ENCODE measurements at regions not wholly inside any gene's neighbourhood (a gene's known extent, or its start where the extent isn't known, plus 50 kb on each side); places are given as distances from the start of the nearest gene placed in this dataset.

DNA sequence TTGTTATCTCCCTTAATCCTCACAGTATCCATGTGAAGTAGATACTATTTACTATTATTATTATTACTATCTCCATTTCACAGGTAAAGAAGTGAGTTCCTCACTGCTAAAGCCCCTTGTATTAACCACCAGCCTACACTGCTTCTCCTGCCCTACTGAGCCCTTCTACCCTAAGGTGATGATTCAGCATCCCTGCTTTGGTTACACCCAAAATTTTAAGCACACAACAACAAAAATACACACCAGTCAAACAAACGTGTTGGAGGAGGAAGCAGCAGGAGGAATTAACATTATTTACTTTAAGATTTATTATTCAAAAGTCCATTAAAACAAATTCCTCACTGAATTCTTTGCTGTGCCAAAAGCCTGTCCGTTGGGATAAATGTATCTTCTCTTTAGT is 370.2 kb upstream of the BRINP1 start:
- H3K4me1 ChIP-seq (ENCODE audit: control insufficient read depth in 2 of 2, insufficient read depth in 2 of 2, low read length in 1 of 2) = no peaks in the 10 kb centered on the region
- no peak overlapping the region for H3K4me3 ChIP-seq (ENCODE audit: low read depth in 1 of 2, low read length in 2 of 2)
- 18 to 25% methylated on average over 2 of the region's 2 CpGs for WGBS, 2 donors
- no peaks in the 10 kb centered on the region for H3K36me3 ChIP-seq (ENCODE audit: control insufficient read depth in 2 of 2, insufficient read depth in 2 of 2, low read length in 1 of 2)
- H3K9me3 ChIP-seq (ENCODE audit: control insufficient read depth in 2 of 2, insufficient read depth in 1 of 2, low read depth in 1 of 2, low read length in 1 of 2) = no peaks in the 10 kb centered on the region
- H3K27ac ChIP-seq (ENCODE audit: low read depth in 2 of 2, low read length in 1 of 2) = no peak overlapping the region
- no peaks in the 10 kb centered on the region for H3K27me3 ChIP-seq (ENCODE audit: control insufficient read depth in 1 of 2, insufficient read depth in 2 of 2, low read length in 2 of 2)

DNA sequence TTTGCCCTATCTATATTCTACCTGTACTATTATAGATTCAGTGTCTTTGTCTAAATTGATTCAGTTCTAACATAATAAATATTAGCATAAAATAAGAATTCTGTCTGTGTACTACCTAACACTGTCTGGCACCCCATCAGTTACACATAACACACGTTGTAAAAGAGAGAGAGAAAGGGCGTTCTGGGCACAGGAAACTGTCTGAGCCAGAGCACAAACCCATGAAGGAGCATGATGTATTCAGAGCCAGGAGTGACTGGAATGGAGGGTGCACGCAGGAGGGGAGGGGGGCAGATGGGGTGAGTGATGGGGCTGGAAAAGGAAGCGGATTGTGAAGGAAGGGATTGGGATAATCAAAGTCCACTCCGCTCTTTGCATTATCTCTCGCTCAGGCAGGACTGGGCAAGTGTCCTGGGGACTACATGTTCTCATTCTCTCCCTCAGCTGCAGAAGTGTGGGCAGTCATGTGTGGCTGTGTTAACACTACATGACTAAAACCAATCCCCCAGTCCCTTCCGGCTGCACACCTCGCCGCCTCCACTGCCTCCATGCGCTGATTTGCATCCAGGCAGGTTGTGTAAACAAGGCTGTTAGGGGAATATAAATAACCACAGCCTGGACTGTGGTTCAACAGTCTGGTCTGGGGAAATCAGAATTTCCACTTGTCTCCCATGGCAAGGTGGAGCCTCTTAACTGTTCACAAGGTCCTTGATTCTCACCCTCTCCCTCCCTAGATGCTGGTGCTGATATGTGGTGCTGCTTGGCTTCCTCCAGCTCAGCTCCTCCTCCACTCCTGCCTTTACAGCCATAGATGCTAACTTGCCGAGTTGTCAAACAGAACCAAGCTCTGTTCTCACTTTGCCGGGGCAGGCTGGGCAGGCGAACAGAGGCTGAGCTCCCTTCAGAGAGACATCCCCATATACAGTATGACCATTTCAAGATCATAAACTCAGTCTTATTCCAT is 367.5 kb upstream of the BRINP1 start:
- Histone ChIP-seq H3K4me1 (ENCODE audit: control insufficient read depth in 2 of 2, insufficient read depth in 2 of 2, low read length in 1 of 2) (no peaks in the 10 kb centered on the region), H3K27me3 (ENCODE audit: control insufficient read depth in 1 of 2, insufficient read depth in 2 of 2, low read length in 2 of 2) (no peaks in the 10 kb centered on the region), H3K4me3 (ENCODE audit: low read depth in 1 of 2, low read length in 2 of 2) (no peak overlapping the region), H3K27ac (ENCODE audit: low read depth in 2 of 2, low read length in 1 of 2) (no peak overlapping the region), H3K36me3 (ENCODE audit: control insufficient read depth in 2 of 2, insufficient read depth in 2 of 2, low read length in 1 of 2) (no peaks in the 10 kb centered on the region), H3K9me3 (ENCODE audit: control insufficient read depth in 2 of 2, insufficient read depth in 1 of 2, low read depth in 1 of 2, low read length in 1 of 2) (no peaks in the 10 kb centered on the region)
- 49 to 54% methylated on average over 13 of the region's 13 CpGs for WGBS, 2 donors

DNA sequence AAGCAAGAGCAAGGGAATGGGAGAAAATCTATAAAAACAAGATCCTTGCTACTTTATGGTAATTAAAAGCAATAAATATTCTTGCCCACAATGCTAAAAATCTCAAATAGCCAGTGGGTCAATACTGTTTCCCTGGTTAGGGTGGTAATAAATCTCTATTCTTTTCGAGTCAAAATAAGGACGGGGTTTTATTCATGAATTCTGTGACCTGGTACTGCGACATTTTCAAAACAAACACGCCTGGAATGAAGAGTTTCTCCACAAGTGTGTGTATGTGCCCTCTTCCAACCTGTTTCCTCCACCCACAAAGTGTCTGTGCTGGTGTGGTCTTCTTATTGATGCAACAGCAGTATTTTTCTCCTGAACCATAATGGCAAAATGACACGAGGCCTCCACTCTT is 358.8 kb upstream of the BRINP1 start:
- Histone ChIP-seq H3K4me3 (ENCODE audit: low read depth in 1 of 2, low read length in 2 of 2) (no peak overlapping the region), H3K36me3 (ENCODE audit: control insufficient read depth in 2 of 2, insufficient read depth in 2 of 2, low read length in 1 of 2) (no peaks in the 10 kb centered on the region), H3K4me1 (ENCODE audit: control insufficient read depth in 2 of 2, insufficient read depth in 2 of 2, low read length in 1 of 2) (no peaks in the 10 kb centered on the region), H3K9me3 (ENCODE audit: control insufficient read depth in 2 of 2, insufficient read depth in 1 of 2, low read depth in 1 of 2, low read length in 1 of 2) (no peaks in the 10 kb centered on the region), H3K27me3 (ENCODE audit: control insufficient read depth in 1 of 2, insufficient read depth in 2 of 2, low read length in 2 of 2) (no peaks in the 10 kb centered on the region), H3K27ac (ENCODE audit: low read depth in 2 of 2, low read length in 1 of 2) (no peak overlapping the region)
- WGBS, 2 donors = 63 to 65% methylated on average over 5 of the region's 5 CpGs

DNA sequence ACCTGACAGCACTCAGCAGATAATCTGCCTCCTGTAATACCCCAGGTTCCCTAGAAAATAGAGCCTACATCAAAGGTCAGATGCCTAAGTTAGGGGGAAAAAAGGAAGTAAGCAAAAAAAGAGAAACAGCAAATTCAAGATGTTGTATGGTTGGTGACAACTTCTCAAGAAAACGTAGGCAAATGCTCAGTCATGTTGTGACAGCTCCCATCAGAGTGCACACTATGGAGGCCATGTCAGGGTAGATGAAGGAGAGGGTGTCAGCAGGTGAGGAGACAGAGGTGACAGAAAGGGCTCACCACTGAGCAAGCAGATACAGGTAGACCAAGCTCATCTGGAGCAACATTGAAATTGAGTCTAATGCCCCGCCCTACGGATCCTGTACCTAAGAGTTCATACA is 356.8 kb upstream of the BRINP1 start:
- WGBS, 2 donors = 70 to 78% methylated on average over 3 of the region's 3 CpGs
- H3K27me3 ChIP-seq (ENCODE audit: control insufficient read depth in 1 of 2, insufficient read depth in 2 of 2, low read length in 2 of 2) = no peaks in the 10 kb centered on the region
- no peak overlapping the region for H3K27ac ChIP-seq (ENCODE audit: low read depth in 2 of 2, low read length in 1 of 2)
- no peaks in the 10 kb centered on the region for H3K9me3 ChIP-seq (ENCODE audit: control insufficient read depth in 2 of 2, insufficient read depth in 1 of 2, low read depth in 1 of 2, low read length in 1 of 2)
- H3K36me3 ChIP-seq (ENCODE audit: control insufficient read depth in 2 of 2, insufficient read depth in 2 of 2, low read length in 1 of 2) = no peaks in the 10 kb centered on the region
- no peaks in the 10 kb centered on the region for H3K4me1 ChIP-seq (ENCODE audit: control insufficient read depth in 2 of 2, insufficient read depth in 2 of 2, low read length in 1 of 2)
- H3K4me3 ChIP-seq (ENCODE audit: low read depth in 1 of 2, low read length in 2 of 2) = no peak overlapping the region

DNA sequence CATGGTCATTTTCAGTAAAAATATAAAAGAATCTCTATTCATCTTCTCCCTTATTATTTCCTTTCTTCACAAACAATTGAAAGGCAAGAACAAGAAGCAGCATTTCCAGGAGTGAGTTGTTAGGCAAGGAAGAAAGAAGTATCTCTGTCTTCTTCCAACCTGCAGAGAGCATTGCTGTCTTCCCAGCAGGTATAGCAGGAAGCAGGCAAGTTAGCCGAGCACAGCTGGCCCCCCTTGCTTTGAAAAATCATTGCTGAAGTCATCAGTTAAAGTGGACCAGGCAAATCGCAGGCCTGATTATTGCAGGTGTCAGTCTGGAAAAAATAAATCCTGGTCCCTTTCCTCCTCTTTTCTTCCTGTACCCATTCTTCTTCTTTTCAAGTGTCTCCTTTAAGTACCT is 353.1 kb upstream of the BRINP1 start:
- Histone ChIP-seq H3K9me3 (ENCODE audit: control insufficient read depth in 2 of 2, insufficient read depth in 1 of 2, low read depth in 1 of 2, low read length in 1 of 2) (no peaks in the 10 kb centered on the region), H3K4me3 (ENCODE audit: low read depth in 1 of 2, low read length in 2 of 2) (no peak overlapping the region), H3K36me3 (ENCODE audit: control insufficient read depth in 2 of 2, insufficient read depth in 2 of 2, low read length in 1 of 2) (no peaks in the 10 kb centered on the region), H3K27me3 (ENCODE audit: control insufficient read depth in 1 of 2, insufficient read depth in 2 of 2, low read length in 2 of 2) (no peaks in the 10 kb centered on the region), H3K4me1 (ENCODE audit: control insufficient read depth in 2 of 2, insufficient read depth in 2 of 2, low read length in 1 of 2) (no peaks in the 10 kb centered on the region), H3K27ac (ENCODE audit: low read depth in 2 of 2, low read length in 1 of 2) (no peak overlapping the region)
- WGBS, 2 donors = 40 to 48% methylated on average over 2 of the region's 2 CpGs

DNA sequence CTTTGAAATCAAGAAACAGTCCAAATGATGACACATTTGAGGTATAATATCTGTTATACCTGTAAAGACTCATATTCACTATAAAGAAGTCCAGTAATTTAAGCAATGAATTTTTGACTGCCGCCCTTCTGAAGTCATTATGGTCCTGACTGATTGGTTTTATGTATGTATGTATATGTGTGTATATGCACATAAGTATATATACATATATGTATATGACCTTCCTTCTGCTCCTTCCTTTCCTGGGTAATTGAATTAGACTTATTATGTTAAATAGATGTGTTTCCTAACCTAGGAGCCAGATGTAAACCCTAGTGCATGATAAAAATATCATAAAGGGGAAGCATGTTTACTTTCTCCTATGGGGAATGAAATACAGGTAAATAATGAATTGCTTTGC is 343.1 kb upstream of the BRINP1 start:
- Histone ChIP-seq H3K9me3 (ENCODE audit: control insufficient read depth in 2 of 2, insufficient read depth in 1 of 2, low read depth in 1 of 2, low read length in 1 of 2) (no peaks in the 10 kb centered on the region), H3K27ac (ENCODE audit: low read depth in 2 of 2, low read length in 1 of 2) (no peak overlapping the region), H3K4me1 (ENCODE audit: control insufficient read depth in 2 of 2, insufficient read depth in 2 of 2, low read length in 1 of 2) (no peaks in the 10 kb centered on the region), H3K27me3 (ENCODE audit: control insufficient read depth in 1 of 2, insufficient read depth in 2 of 2, low read length in 2 of 2) (no peaks in the 10 kb centered on the region), H3K4me3 (ENCODE audit: low read depth in 1 of 2, low read length in 2 of 2) (no peak overlapping the region), H3K36me3 (ENCODE audit: control insufficient read depth in 2 of 2, insufficient read depth in 2 of 2, low read length in 1 of 2) (no peaks in the 10 kb centered on the region)
- 72 to 91% methylated on average over 1 of the region's 1 CpG for WGBS, 2 donors

DNA sequence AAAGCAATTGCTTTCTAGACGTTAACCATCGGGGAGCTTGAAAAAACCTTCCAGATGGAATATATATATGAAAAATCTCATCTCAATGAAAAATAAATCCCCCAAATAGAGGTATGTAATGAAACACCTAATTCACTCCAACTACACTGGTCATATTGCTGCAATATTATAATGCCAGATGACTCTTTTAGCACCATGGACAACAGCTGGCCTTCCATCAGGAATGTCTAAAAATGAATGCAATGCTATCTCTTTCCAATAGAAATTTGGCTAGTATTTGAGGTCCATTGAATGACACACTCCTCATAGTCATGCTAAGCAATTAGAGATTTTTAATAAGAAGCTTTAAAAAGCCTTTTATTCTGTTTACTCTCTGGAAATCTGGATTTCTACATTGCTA is 340.2 kb upstream of the BRINP1 start:
- WGBS, 2 donors = 84 to 91% methylated on average over 2 of the region's 2 CpGs
- Histone ChIP-seq H3K9me3 (ENCODE audit: control insufficient read depth in 2 of 2, insufficient read depth in 1 of 2, low read depth in 1 of 2, low read length in 1 of 2) (no peaks in the 10 kb centered on the region), H3K27ac (ENCODE audit: low read depth in 2 of 2, low read length in 1 of 2) (no peak overlapping the region), H3K36me3 (ENCODE audit: control insufficient read depth in 2 of 2, insufficient read depth in 2 of 2, low read length in 1 of 2) (no peaks in the 10 kb centered on the region), H3K4me1 (ENCODE audit: control insufficient read depth in 2 of 2, insufficient read depth in 2 of 2, low read length in 1 of 2) (no peaks in the 10 kb centered on the region), H3K27me3 (ENCODE audit: control insufficient read depth in 1 of 2, insufficient read depth in 2 of 2, low read length in 2 of 2) (no peaks in the 10 kb centered on the region), H3K4me3 (ENCODE audit: low read depth in 1 of 2, low read length in 2 of 2) (no peak overlapping the region)

DNA sequence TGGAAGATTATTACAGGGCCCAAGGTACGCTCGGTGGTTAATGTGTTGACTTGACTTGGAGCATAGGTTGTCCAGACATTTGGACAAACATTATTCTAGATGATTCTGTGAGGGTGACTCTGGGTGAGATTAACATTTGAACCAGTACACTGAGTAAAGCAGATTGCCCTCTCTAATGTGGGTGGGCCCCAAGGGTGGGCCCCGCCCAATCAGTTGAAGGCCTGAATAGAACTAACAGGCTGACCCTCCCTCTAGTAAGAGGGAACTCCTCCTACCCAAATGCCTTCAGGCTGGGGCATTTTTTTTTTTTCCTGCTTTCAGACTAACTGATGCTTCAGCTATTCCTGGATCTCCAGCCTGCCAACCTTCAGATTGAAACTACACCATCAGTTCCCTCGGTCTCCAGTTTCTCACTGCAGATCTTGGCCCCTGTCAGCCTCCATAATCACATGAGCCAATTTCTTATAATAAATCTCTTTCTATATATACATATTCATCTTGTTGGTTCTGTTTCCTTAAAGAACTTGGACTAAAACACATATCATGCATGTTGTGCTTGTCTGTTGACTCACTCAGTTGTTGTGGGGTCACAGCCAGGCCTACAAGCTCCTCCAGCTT is 338.1 kb upstream of the BRINP1 start:
- no peaks in the 10 kb centered on the region for H3K4me1 ChIP-seq (ENCODE audit: control insufficient read depth in 2 of 2, insufficient read depth in 2 of 2, low read length in 1 of 2)
- H3K4me3 ChIP-seq (ENCODE audit: low read depth in 1 of 2, low read length in 2 of 2) = no peak overlapping the region
- WGBS, 2 donors = 74 to 75% methylated on average over 4 of the region's 4 CpGs
- H3K27ac ChIP-seq (ENCODE audit: low read depth in 2 of 2, low read length in 1 of 2) = no peak overlapping the region
- H3K27me3 ChIP-seq (ENCODE audit: control insufficient read depth in 1 of 2, insufficient read depth in 2 of 2, low read length in 2 of 2) = no peaks in the 10 kb centered on the region
- no peaks in the 10 kb centered on the region for H3K9me3 ChIP-seq (ENCODE audit: control insufficient read depth in 2 of 2, insufficient read depth in 1 of 2, low read depth in 1 of 2, low read length in 1 of 2)
- H3K36me3 ChIP-seq (ENCODE audit: control insufficient read depth in 2 of 2, insufficient read depth in 2 of 2, low read length in 1 of 2) = no peaks in the 10 kb centered on the region

DNA sequence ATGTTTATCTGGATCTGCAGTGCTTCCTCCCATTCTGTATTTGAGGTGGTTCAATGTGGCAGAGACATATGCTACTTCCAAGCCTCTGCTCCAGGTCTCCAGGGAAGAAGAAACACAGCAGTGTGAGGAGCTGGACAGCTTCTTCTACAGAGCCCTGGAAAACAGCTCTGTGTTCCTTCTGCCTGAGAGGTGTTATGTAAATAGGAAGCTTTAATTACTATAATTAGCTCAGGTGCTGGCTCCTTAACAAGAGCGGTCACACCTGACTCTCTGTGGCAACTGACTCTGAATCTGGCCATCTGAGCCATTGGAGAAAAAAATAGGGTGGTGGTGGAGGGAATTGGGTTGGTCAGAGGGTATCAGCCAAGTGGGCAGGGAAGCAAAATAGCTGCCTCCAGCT is 332.4 kb upstream of the BRINP1 start:
- no peak overlapping the region for H3K4me3 ChIP-seq (ENCODE audit: low read depth in 1 of 2, low read length in 2 of 2)
- 68 to 78% methylated on average over 1 of the region's 1 CpG for WGBS, 2 donors

DNA sequence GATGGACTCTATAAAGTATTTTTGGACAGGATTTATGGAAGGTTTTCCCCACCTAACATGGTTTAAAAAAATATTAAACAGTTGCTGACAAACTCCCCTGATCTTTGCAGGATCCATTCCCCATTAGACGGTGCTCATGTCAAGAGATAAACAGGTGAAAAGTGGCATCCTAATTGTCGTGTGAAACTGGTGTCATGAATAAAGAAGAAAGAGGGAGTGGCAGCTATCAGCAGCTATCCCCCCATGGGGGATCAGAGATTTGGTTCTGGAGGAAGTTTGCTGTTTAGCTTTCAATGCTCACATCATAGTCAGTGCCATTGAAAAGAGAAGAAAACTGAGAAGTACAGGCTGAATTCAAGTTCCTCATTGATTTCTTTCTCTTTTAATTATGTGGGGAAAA is 329.3 kb upstream of the BRINP1 start:
- Histone ChIP-seq H3K4me3 (ENCODE audit: low read depth in 1 of 2, low read length in 2 of 2) (no peak overlapping the region), H3K36me3 (ENCODE audit: control insufficient read depth in 2 of 2, insufficient read depth in 2 of 2, low read length in 1 of 2) (no peaks in the 10 kb centered on the region), H3K27me3 (ENCODE audit: control insufficient read depth in 1 of 2, insufficient read depth in 2 of 2, low read length in 2 of 2) (no peaks in the 10 kb centered on the region), H3K27ac (ENCODE audit: low read depth in 2 of 2, low read length in 1 of 2) (no peak overlapping the region), H3K4me1 (ENCODE audit: control insufficient read depth in 2 of 2, insufficient read depth in 2 of 2, low read length in 1 of 2) (no peaks in the 10 kb centered on the region), H3K9me3 (ENCODE audit: control insufficient read depth in 2 of 2, insufficient read depth in 1 of 2, low read depth in 1 of 2, low read length in 1 of 2) (no peaks in the 10 kb centered on the region)
- 20 to 31% methylated on average over 2 of the region's 2 CpGs for WGBS, 2 donors

More for the DNA sequence above, 332.4 kb upstream of the BRINP1 start:
- H3K36me3 ChIP-seq (ENCODE audit: control insufficient read depth in 2 of 2, insufficient read depth in 2 of 2, low read length in 1 of 2) = no peaks in the 10 kb centered on the region
- H3K4me1 ChIP-seq (ENCODE audit: control insufficient read depth in 2 of 2, insufficient read depth in 2 of 2, low read length in 1 of 2) = no peaks in the 10 kb centered on the region
- no peak overlapping the region for H3K27ac ChIP-seq (ENCODE audit: low read depth in 2 of 2, low read length in 1 of 2)
- H3K9me3 ChIP-seq (ENCODE audit: control insufficient read depth in 2 of 2, insufficient read depth in 1 of 2, low read depth in 1 of 2, low read length in 1 of 2) = no peaks in the 10 kb centered on the region
- no peaks in the 10 kb centered on the region for H3K27me3 ChIP-seq (ENCODE audit: control insufficient read depth in 1 of 2, insufficient read depth in 2 of 2, low read length in 2 of 2)
